ENCODE measurements at regions not wholly inside any gene's neighbourhood (a gene's known extent, or its start where the extent isn't known, plus 50 kb on each side); places are given as distances from the start of the nearest gene placed in this dataset.
A peak's percentile ranks its signal among the peaks of the same experiment; 100 is the strongest.

GRCh38 chr3:67976663-67977062, 322.3 kb upstream of the SUCLG2 start:
- H3K36me3 ChIP-seq (ENCODE audit: control insufficient read depth in 4 of 4, insufficient read depth in 4 of 4, low read length in 4 of 4), result no peaks in the 10 kb centered on the region
- peaks cover 0 to 3% (median 0%) of the 10 kb centered on the region in 3 donors for H3K27me3 ChIP-seq (ENCODE audit: control insufficient read depth in 3 of 3, insufficient read depth in 3 of 3, low read length in 2 of 3)
- 78 to 95% methylated on average over 2 of the region's 2 CpGs for WGBS, 2 donors
- H3K4me1 ChIP-seq (ENCODE audit: control insufficient read depth in 5 of 5, insufficient read depth in 5 of 5, low read length in 5 of 5), result no peaks in the 10 kb centered on the region
- TF ChIP-seq CTCF (IDR thresholded peaks at IDR 0.05; ENCODE audit: control extremely low read depth, extremely low read depth), result no peak
- H3K9ac ChIP-seq (ENCODE audit: insufficient read depth in 1 of 2, low read length in 2 of 2), result no peak overlapping the region
- H3K27ac ChIP-seq (ENCODE audit: low read depth in 1 of 2, low read length in 1 of 2), result no peak overlapping the region
- no peak overlapping the region for H3K4me3 ChIP-seq
- DNase-seq, result no peak
- peaks cover 0 to 2% (median 0%) of the 10 kb centered on the region in 4 donors for H3K9me3 ChIP-seq (ENCODE audit: control insufficient read depth in 4 of 4, insufficient read depth in 3 of 4, low read length in 3 of 4)
- no peak for ATAC-seq (ENCODE audit: insufficient read depth, low FRiP score)

GRCh38 chr3:67964596-67964995, 310.2 kb upstream of the SUCLG2 start:
- TF ChIP-seq CTCF (IDR thresholded peaks at IDR 0.05; ENCODE audit: control extremely low read depth, extremely low read depth), result no peak
- ATAC-seq (ENCODE audit: insufficient read depth, low FRiP score) (no peak), DNase-seq (no peak)
- Histone ChIP-seq H3K9me3 (ENCODE audit: control insufficient read depth in 4 of 4, insufficient read depth in 3 of 4, low read length in 3 of 4) (peaks cover 0 to 2% (median 0%) of the 10 kb centered on the region in 4 donors), H3K4me1 (ENCODE audit: control insufficient read depth in 5 of 5, insufficient read depth in 5 of 5, low read length in 5 of 5) (no peaks in the 10 kb centered on the region), H3K27ac (ENCODE audit: low read depth in 1 of 2, low read length in 1 of 2) (no peak overlapping the region), H3K4me3 (no peak overlapping the region), H3K9ac (ENCODE audit: insufficient read depth in 1 of 2, low read length in 2 of 2) (no peak overlapping the region), H3K27me3 (ENCODE audit: control insufficient read depth in 3 of 3, insufficient read depth in 3 of 3, low read length in 2 of 3) (no peaks in the 10 kb centered on the region), H3K36me3 (ENCODE audit: control insufficient read depth in 4 of 4, insufficient read depth in 4 of 4, low read length in 4 of 4) (no peaks in the 10 kb centered on the region)

- Histone ChIP-seq H3K27ac (ENCODE audit: low read depth in 1 of 2, low read length in 1 of 2) (no peak overlapping the region), H3K9ac (ENCODE audit: insufficient read depth in 1 of 2, low read length in 2 of 2) (no peak overlapping the region), H3K27me3 (ENCODE audit: control insufficient read depth in 3 of 3, insufficient read depth in 3 of 3, low read length in 2 of 3) (no peaks in the 10 kb centered on the region), H3K4me1 (ENCODE audit: control insufficient read depth in 5 of 5, insufficient read depth in 5 of 5, low read length in 5 of 5) (no peaks in the 10 kb centered on the region), H3K36me3 (ENCODE audit: control insufficient read depth in 4 of 4, insufficient read depth in 4 of 4, low read length in 4 of 4) (no peaks in the 10 kb centered on the region), H3K4me3 (no peak overlapping the region), H3K9me3 (ENCODE audit: control insufficient read depth in 4 of 4, insufficient read depth in 3 of 4, low read length in 3 of 4) (peaks cover 0 to 2% (median 0%) of the 10 kb centered on the region in 4 donors)
- 79 to 89% methylated on average over 2 of the region's 2 CpGs for WGBS, 2 donors
- TF ChIP-seq CTCF (IDR thresholded peaks at IDR 0.05; ENCODE audit: control extremely low read depth, extremely low read depth), result no peak
- DNase-seq (no peak), ATAC-seq (ENCODE audit: insufficient read depth, low FRiP score) (no peak)
These were observed 302.9 kb upstream of the SUCLG2 start for GRCh38 chr3:67957268-67957667.

- 53 to 58% methylated on average over 13 of the region's 13 CpGs for WGBS, 2 donors
- no peaks in the 10 kb centered on the region for H3K27me3 ChIP-seq (ENCODE audit: control insufficient read depth in 3 of 3, insufficient read depth in 3 of 3, low read length in 2 of 3)
- H3K9me3 ChIP-seq (ENCODE audit: control insufficient read depth in 4 of 4, insufficient read depth in 3 of 4, low read length in 3 of 4), result peaks cover 0 to 5% (median 0%) of the 10 kb centered on the region in 4 donors
- no peak for TF ChIP-seq CTCF (IDR thresholded peaks at IDR 0.05; ENCODE audit: control extremely low read depth, extremely low read depth)
- no peak overlapping the region for H3K27ac ChIP-seq (ENCODE audit: low read depth in 1 of 2, low read length in 1 of 2)
- no peak overlapping the region for H3K9ac ChIP-seq (ENCODE audit: insufficient read depth in 1 of 2, low read length in 2 of 2)
- ATAC-seq (ENCODE audit: insufficient read depth, low FRiP score) (no peak), DNase-seq (peak; percentile 5 to 27 (median 17))
- H3K36me3 ChIP-seq (ENCODE audit: control insufficient read depth in 4 of 4, insufficient read depth in 4 of 4, low read length in 4 of 4), result no peaks in the 10 kb centered on the region
- H3K4me3 ChIP-seq, result no peak overlapping the region
- no peaks in the 10 kb centered on the region for H3K4me1 ChIP-seq (ENCODE audit: control insufficient read depth in 5 of 5, insufficient read depth in 5 of 5, low read length in 5 of 5)
These were observed 293.5 kb upstream of the SUCLG2 start for GRCh38 chr3:67947808-67948508.
